H1 (cell line): ENCODE measurements at regions not wholly inside any gene's neighbourhood (a gene's known extent, or its start where the extent isn't known, plus 50 kb on each side); places are given as distances from the start of the nearest gene placed in this dataset.

Experiments used
- CTCF ChIA-PET: fragments of 300-600 bp; sonication (Branson Sonifier 250); formaldehyde crosslinking; loops from one replicate; lab custom pipeline; 2021; ENCODE audit not compliant: partially characterized antibody; lab: Charles Lee
- POLR2A ChIA-PET: fragments of 300-600 bp; sonication (Branson Sonifier 250); formaldehyde crosslinking; loops from one replicate; lab custom pipeline; 2021; ENCODE audit warnings: inconsistent platforms; ENCODE audit not compliant: partially characterized antibody; lab: Charles Lee
- DNase-seq, 2 experiments: peaks; one replicate each; pipeline versions ENCODE4 v3.0.0 to v3.0.0-alpha.2; 2010 to 2022; ENCODE audit warnings: low spot score in 2 of 2, low read depth in 1 of 2, mixed read lengths in 1 of 2
- FAIRE-seq: peaks from 2 replicates; lab custom pipeline; 2011; peaks lifted over from hg19 to GRCh38; lab: Jason Lieb, UNC
- H2AFZ ChIP-seq: 2 replicates; pipeline ENCODE4 v1.8.1; 2012; ENCODE audit warnings: low read length, inconsistent platforms
- H2AK5ac ChIP-seq: 2 replicates; pipeline ENCODE4 v1.6.1; 2013; ENCODE audit warnings: low read depth, low read length
- H2BK120ac ChIP-seq: replicated peaks from 2 replicates; pipeline ENCODE3; 2013; ENCODE audit warnings: low read depth, low read length, inconsistent platforms
- H2BK12ac ChIP-seq: 2 replicates; pipeline ENCODE4 v1.6.1; 2013; ENCODE audit warnings: low read depth, low read length
- H2BK15ac ChIP-seq: 2 replicates; pipeline ENCODE4 v1.6.1; 2013; ENCODE audit warnings: low read length
- H2BK20ac ChIP-seq: 2 replicates; pipeline ENCODE4 v1.6.1; 2013; ENCODE audit warnings: low read length
- H2BK5ac ChIP-seq: 2 replicates; pipeline ENCODE4 v1.6.1; 2013; ENCODE audit warnings: low read depth, low read length
- H3K14ac ChIP-seq: 2 replicates; pipeline ENCODE4 v1.6.1; 2013; ENCODE audit warnings: inconsistent platforms; ENCODE audit not compliant: insufficient read length
- H3K18ac ChIP-seq: 2 replicates; pipeline ENCODE4 v1.6.1; 2013; ENCODE audit warnings: low read length; ENCODE audit errors: extremely low read depth
- H3K23ac ChIP-seq: 2 replicates; pipeline ENCODE4 v1.6.1; 2013; ENCODE audit warnings: inconsistent platforms; ENCODE audit not compliant: insufficient read length
- H3K23me2 ChIP-seq: 2 replicates; pipeline ENCODE4 v1.6.1; 2013; ENCODE audit warnings: low read depth, low read length
- H3K27ac ChIP-seq: 2 replicates; pipeline ENCODE4 v1.6.1; 2011; ENCODE audit warnings: low read depth, low read length, inconsistent platforms
- H3K27me3 ChIP-seq, 4 experiments: replicated peaks in 1 of 4; 1 replicate in 1 of 4; 2 replicates in 3 of 4; pipeline versions ENCODE4 v1.6.1 to v1.8.1; 2011 to 2013; ENCODE audit warnings: low read length in 3 of 4, mild to moderate bottlenecking in 3 of 4, inconsistent platforms in 2 of 4, mixed read lengths in 2 of 4, moderate library complexity in 1 of 4; ENCODE audit not compliant: control insufficient read depth in 3 of 4, insufficient read depth in 3 of 4; ENCODE audit errors: extremely low read depth in 1 of 4
- H3K36me3 ChIP-seq, 4 experiments: 2 replicates each; pipeline versions ENCODE4 v1.6.1 to v1.8.1; 2011 to 2013; ENCODE audit warnings: mild to moderate bottlenecking in 4 of 4, low read length in 3 of 4, moderate library complexity in 2 of 4, control low read depth in 1 of 4, inconsistent platforms in 1 of 4; ENCODE audit not compliant: insufficient read depth in 4 of 4, control insufficient read depth in 2 of 4
- H3K4ac ChIP-seq: replicated peaks from 2 replicates; pipeline ENCODE3; 2013; ENCODE audit warnings: low read length, low read depth, mixed read lengths, inconsistent platforms; ENCODE audit not compliant: insufficient read length
- H3K4me1 ChIP-seq, 4 experiments: replicated peaks in 1 of 4; 1 replicate in 1 of 4; 2 replicates in 3 of 4; pipeline versions ENCODE4 v1.6.1 to v1.8.1; 2011 to 2013; ENCODE audit warnings: low read length in 3 of 4, inconsistent platforms in 2 of 4, mixed read lengths in 1 of 4; ENCODE audit not compliant: insufficient read depth in 4 of 4, control insufficient read depth in 3 of 4
- H3K4me2 ChIP-seq, 2 experiments: 2 replicates each; pipeline versions ENCODE4 v1.6.1 to v1.8.1; 2011 to 2013; ENCODE audit warnings: low read depth in 2 of 2, low read length in 2 of 2, control low read depth in 1 of 2, inconsistent platforms in 1 of 2, mild to moderate bottlenecking in 1 of 2; ENCODE audit not compliant: insufficient read depth in 1 of 2
- H3K4me3 ChIP-seq, 4 experiments: fragments of 200-600, 300-600 bp in 1 of 4; sonication (generic), shearing (Covaris generic), sonication (Bioruptor Twin) in 1 of 4; 2 replicates each; pipeline versions ENCODE4 v1.5.1 to v1.8.1; 2011 to 2016; ENCODE audit warnings: low read length in 4 of 4, low read depth in 3 of 4, control low read depth in 2 of 4, inconsistent platforms in 2 of 4, mild to moderate bottlenecking in 2 of 4, mixed read lengths in 1 of 4, moderate library complexity in 1 of 4; ENCODE audit not compliant: insufficient read depth in 2 of 4; ENCODE audit errors: extremely low read depth in 1 of 4
- H3K56ac ChIP-seq: replicated peaks from 2 replicates; pipeline ENCODE3; 2013; ENCODE audit warnings: low read depth, mild to moderate bottlenecking, mixed read lengths, low read length, inconsistent platforms; ENCODE audit not compliant: insufficient read length
- H3K79me1 ChIP-seq: 2 replicates; pipeline ENCODE4 v1.6.1; 2013; ENCODE audit warnings: low read depth, low read length, control low read depth
- H3K79me2 ChIP-seq, 2 experiments: 2 replicates each; pipeline versions ENCODE4 v1.6.1 to v1.8.1; 2012 to 2013; ENCODE audit warnings: low read length in 2 of 2, mild to moderate bottlenecking in 2 of 2, inconsistent platforms in 1 of 2; ENCODE audit not compliant: insufficient read depth in 2 of 2, control insufficient read depth in 1 of 2
- H3K9ac ChIP-seq, 4 experiments: replicated peaks in 1 of 4; 1 replicate in 1 of 4; 2 replicates in 3 of 4; pipeline versions ENCODE4 v1.6.1 to v1.8.1; 2011 to 2013; ENCODE audit warnings: low read depth in 3 of 4, low read length in 3 of 4, control low read depth in 2 of 4, mild to moderate bottlenecking in 2 of 4, moderate library complexity in 2 of 4, inconsistent platforms in 1 of 4; ENCODE audit errors: extremely low read depth in 1 of 4
- H3K9me3 ChIP-seq, 2 experiments: 2 replicates each; pipeline versions ENCODE4 v1.6.1 to v1.8.1; 2012 to 2013; ENCODE audit warnings: mild to moderate bottlenecking in 2 of 2, moderate library complexity in 2 of 2, control low read depth in 1 of 2, inconsistent platforms in 1 of 2, low read depth in 1 of 2, low read length in 1 of 2, mixed read lengths in 1 of 2; ENCODE audit not compliant: insufficient read depth in 2 of 2
- H4K20me1 ChIP-seq, 2 experiments: replicated peaks in 1 of 2; 2 replicates each; pipeline versions ENCODE3 to v1.8.1; 2011 to 2013; ENCODE audit warnings: inconsistent platforms in 2 of 2, low read length in 2 of 2, mild to moderate bottlenecking in 1 of 2; ENCODE audit not compliant: insufficient read depth in 2 of 2, control insufficient read depth in 1 of 2
- H4K5ac ChIP-seq: 2 replicates; pipeline ENCODE4 v1.6.1; 2013; ENCODE audit warnings: low read length, low read depth, mixed read lengths, inconsistent platforms; ENCODE audit not compliant: insufficient read length
- H4K8ac ChIP-seq: 2 replicates; pipeline ENCODE4 v1.8.0; 2013; ENCODE audit warnings: mild to moderate bottlenecking, moderate library complexity, low read length, inconsistent platforms; ENCODE audit not compliant: insufficient read depth; ENCODE audit errors: extremely low read depth
- H4K91ac ChIP-seq: replicated peaks from 2 replicates; pipeline ENCODE3; 2013; ENCODE audit warnings: low read length, mixed read lengths, inconsistent platforms; ENCODE audit not compliant: insufficient read length
- BRCA1 ChIP-seq: IDR thresholded peaks from 2 replicates; pipeline ENCODE4 v1.6.1; 2012; ENCODE audit warnings: low read depth, low read length, improper control_type of control experiment
- CREB1 ChIP-seq: IDR thresholded peaks from 2 replicates; pipeline ENCODE4 v1.6.1; 2012; ENCODE audit warnings: inconsistent platforms
- CTBP2 ChIP-seq: IDR thresholded peaks from 2 replicates; pipeline ENCODE4 v1.7.0; 2011; ENCODE audit warnings: borderline replicate concordance, mild to moderate bottlenecking, moderate library complexity, mixed read lengths, low read length; ENCODE audit not compliant: insufficient read depth, insufficient read length
- GABPA ChIP-seq: IDR thresholded peaks from 2 replicates; pipeline ENCODE4 v1.6.1; 2011; ENCODE audit warnings: mild to moderate bottlenecking, low read length, moderate library complexity, borderline replicate concordance; ENCODE audit not compliant: insufficient read depth
- POLR2AphosphoS5 ChIP-seq: IDR thresholded peaks from 2 replicates; pipeline ENCODE4 v1.6.1; 2011; ENCODE audit warnings: low read depth, low read length
- POU5F1 ChIP-seq: IDR thresholded peaks from 2 replicates; pipeline ENCODE4 v1.6.1; 2011; ENCODE audit warnings: low read depth, mild to moderate bottlenecking, low read length, moderate library complexity
- SAP30 ChIP-seq: fragments of 300-600 bp; sonication (generic); IDR thresholded peaks from 2 replicates; pipeline ENCODE4 v1.7.1; 2012; ENCODE audit warnings: low read length, moderate library complexity, mild to moderate bottlenecking, inconsistent platforms; ENCODE audit not compliant: insufficient read depth, insufficient replicate concordance
- SIX5 ChIP-seq: IDR thresholded peaks from 2 replicates; pipeline ENCODE4 v1.6.1; 2011; ENCODE audit warnings: mild to moderate bottlenecking, low read depth, low read length
- TAF7 ChIP-seq: optimal IDR thresholded peaks from 2 replicates; pipeline ENCODE3; 2011; ENCODE audit warnings: low read depth, mild to moderate bottlenecking, inconsistent platforms, low read length, moderate library complexity, borderline replicate concordance
- TBP ChIP-seq: IDR thresholded peaks from 2 replicates; pipeline ENCODE4 v1.6.1; 2011; ENCODE audit warnings: low read depth, low read length, improper control_type of control experiment
- WGBS, 2 experiments: shearing (Covaris generic) in 1 of 2; methylation state at CpG; one replicate each; pipeline versions ENCODE4 v1.1.6 to v1.1.7; 2013 to 2015; ENCODE audit warnings: low lambda C conversion rate in 2 of 2, mixed read lengths in 2 of 2, inconsistent platforms in 1 of 2, low coverage in 1 of 2, missing lambda C conversion rate in 1 of 2; ENCODE audit not compliant: insufficient replicate concordance in 2 of 2, insufficient coverage in 1 of 2, insufficient read length in 1 of 2; ENCODE audit errors: extremely low coverage in 1 of 2, missing lambda C conversion rate in 1 of 2; 5-methylcytosine and 5-hydroxymethylcytosine counted together
- TF ChIP-seq, protein P1 (sequence below), 3 experiments: IDR thresholded peaks; 1 replicate in 2 of 3; 2 replicates in 1 of 3; pipeline versions ENCODE4 v1.5.1 to v1.6.1; 2011; ENCODE audit warnings: low read length in 3 of 3, mild to moderate bottlenecking in 3 of 3, inconsistent platforms in 2 of 3, low read depth in 1 of 3, moderate library complexity in 1 of 3; ENCODE audit not compliant: insufficient read depth in 1 of 3; ENCODE audit errors: control extremely low read depth in 1 of 3
- TF ChIP-seq, protein P2 (sequence below): IDR thresholded peaks from 2 replicates; pipeline ENCODE4 v1.6.1; 2012; ENCODE audit warnings: inconsistent platforms

DNA sequence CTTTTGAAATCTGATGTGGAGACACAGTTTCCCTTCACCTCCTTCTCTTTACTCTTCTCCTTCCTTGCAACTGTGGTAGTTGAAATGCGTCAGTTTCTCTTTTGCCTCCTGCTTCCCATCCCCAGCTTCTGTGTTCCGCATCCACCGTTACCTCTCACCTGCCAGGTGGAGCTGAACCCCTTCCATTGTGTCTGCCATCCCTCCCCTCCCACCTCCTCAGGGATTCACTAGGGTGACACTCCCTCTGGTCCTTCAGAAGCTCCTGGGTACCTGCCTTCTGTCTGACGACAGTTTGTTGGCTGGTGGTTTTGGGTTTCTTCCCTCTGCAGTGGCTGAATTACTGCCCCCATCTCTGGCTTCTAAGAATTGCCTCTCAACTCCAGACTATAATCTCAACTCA lies 132.1 kb downstream of the SLC24A2 start:
- Histone ChIP-seq H4K5ac (no peak overlapping the region), H3K9ac (no peak overlapping the region), H3K56ac (no peak overlapping the region), H4K8ac (no peak overlapping the region), H3K79me1 (no peaks in the 10 kb centered on the region; the same call in 1 of the 2 replicates), H2BK12ac (0 out of 2 replicates have a peak overlapping the region, but pooled peaks have one; percentile 11), H3K27ac (no peak overlapping the region), H3K36me3 (no peaks in the 10 kb centered on the region), H3K4me3 (no peak overlapping the region), H2BK20ac (no peak overlapping the region), H3K9me3 (no peaks in the 10 kb centered on the region), H2BK5ac (no peak overlapping the region), H3K27me3 (peaks cover 0 to 1% (median 0%) of the 10 kb centered on the region in 4 experiments; a peak in 1 of 7 replicates), H3K4ac (no peak overlapping the region), H2BK120ac (no peak overlapping the region), H3K23ac (no peak overlapping the region), H3K4me2 (no peak overlapping the region), H2BK15ac (no peak overlapping the region), H4K20me1 (no peaks in the 10 kb centered on the region), H2AK5ac (no peak overlapping the region), H3K79me2 (no peaks in the 10 kb centered on the region), H3K18ac (no peak overlapping the region), H3K4me1 (peaks cover 0 to 3% (median under 1%) of the 10 kb centered on the region in 4 experiments; a peak in 1 of 7 replicates), H4K91ac (no peak overlapping the region), H3K23me2 (no peaks in the 10 kb centered on the region), H2AFZ (no peak overlapping the region), H3K14ac (no peak overlapping the region)
- ChIA-PET POLR2A (no interaction called here), CTCF (no interaction called here)
- no peak for DNase-seq
- WGBS, 2 experiments = 83% methylated on average over 4 of the region's 4 CpGs; no CpG with 5 or more reads in 1 of the 2 experiments
- no peak for FAIRE-seq
- TF ChIP-seq CTBP2 (no peak), GABPA (no peak), CREB1 (no peak), SIX5 (no peak), BRCA1 (no peak), SAP30 (no peak), POLR2AphosphoS5 (no peak), POU5F1 (no peak), TAF7 (no peak), TBP (no peak)
- TF ChIP-seq, protein P1, sequence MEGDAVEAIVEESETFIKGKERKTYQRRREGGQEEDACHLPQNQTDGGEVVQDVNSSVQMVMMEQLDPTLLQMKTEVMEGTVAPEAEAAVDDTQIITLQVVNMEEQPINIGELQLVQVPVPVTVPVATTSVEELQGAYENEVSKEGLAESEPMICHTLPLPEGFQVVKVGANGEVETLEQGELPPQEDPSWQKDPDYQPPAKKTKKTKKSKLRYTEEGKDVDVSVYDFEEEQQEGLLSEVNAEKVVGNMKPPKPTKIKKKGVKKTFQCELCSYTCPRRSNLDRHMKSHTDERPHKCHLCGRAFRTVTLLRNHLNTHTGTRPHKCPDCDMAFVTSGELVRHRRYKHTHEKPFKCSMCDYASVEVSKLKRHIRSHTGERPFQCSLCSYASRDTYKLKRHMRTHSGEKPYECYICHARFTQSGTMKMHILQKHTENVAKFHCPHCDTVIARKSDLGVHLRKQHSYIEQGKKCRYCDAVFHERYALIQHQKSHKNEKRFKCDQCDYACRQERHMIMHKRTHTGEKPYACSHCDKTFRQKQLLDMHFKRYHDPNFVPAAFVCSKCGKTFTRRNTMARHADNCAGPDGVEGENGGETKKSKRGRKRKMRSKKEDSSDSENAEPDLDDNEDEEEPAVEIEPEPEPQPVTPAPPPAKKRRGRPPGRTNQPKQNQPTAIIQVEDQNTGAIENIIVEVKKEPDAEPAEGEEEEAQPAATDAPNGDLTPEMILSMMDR (IDR thresholded peaks at IDR 0.05; ENCODE audit: control extremely low read depth in 1 of 3, insufficient read depth in 1 of 3, low read depth in 1 of 3, low read length in 3 of 3) = no peak
- TF ChIP-seq, protein P2, sequence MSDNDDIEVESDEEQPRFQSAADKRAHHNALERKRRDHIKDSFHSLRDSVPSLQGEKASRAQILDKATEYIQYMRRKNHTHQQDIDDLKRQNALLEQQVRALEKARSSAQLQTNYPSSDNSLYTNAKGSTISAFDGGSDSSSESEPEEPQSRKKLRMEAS = no peak
